ENCODE measurements at regions not wholly inside any gene's neighbourhood (a gene's known extent, or its start where the extent isn't known, plus 50 kb on each side); places are given as distances from the start of the nearest gene placed in this dataset.

DNA sequence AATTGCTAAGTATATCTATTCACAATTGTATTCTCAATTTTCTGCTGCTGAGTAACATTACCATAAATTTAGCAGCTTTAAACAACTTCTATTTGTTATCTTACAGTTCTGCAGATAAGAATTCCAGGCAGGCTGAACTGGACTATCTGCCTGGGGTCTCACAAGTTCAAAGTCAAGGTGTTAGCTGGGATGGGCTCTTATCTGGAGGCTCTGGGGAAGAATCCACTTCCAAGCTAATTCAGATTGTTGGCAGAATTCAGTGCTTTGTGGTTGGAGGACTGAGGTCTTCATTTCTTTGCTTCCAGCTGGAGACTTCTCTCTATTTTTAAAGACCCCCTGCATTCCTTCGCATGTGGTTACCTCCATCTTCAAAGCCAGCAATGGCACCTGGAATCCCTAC lies 329.9 kb upstream of the ISX start:
- TF ChIP-seq, protein P1, sequence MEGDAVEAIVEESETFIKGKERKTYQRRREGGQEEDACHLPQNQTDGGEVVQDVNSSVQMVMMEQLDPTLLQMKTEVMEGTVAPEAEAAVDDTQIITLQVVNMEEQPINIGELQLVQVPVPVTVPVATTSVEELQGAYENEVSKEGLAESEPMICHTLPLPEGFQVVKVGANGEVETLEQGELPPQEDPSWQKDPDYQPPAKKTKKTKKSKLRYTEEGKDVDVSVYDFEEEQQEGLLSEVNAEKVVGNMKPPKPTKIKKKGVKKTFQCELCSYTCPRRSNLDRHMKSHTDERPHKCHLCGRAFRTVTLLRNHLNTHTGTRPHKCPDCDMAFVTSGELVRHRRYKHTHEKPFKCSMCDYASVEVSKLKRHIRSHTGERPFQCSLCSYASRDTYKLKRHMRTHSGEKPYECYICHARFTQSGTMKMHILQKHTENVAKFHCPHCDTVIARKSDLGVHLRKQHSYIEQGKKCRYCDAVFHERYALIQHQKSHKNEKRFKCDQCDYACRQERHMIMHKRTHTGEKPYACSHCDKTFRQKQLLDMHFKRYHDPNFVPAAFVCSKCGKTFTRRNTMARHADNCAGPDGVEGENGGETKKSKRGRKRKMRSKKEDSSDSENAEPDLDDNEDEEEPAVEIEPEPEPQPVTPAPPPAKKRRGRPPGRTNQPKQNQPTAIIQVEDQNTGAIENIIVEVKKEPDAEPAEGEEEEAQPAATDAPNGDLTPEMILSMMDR (optimal IDR thresholded peaks at IDR 0.05 in 1 of 3, IDR thresholded peaks at IDR 0.05 in 1 of 3, conservative IDR thresholded peaks at IDR 0.05 in 1 of 3; ENCODE audit: extremely low read depth in 1 of 3, insufficient read depth in 2 of 3, low read length in 3 of 3): no peak
- no peak for TF ChIP-seq EZH2 (IDR thresholded peaks at IDR 0.05; ENCODE audit: low read length)

Data from keratinocyte (primary cell).